HepG2 (cell line): ENCODE measurements at regions not wholly inside any gene's neighbourhood (a gene's known extent, or its start where the extent isn't known, plus 50 kb on each side); places are given as distances from the start of the nearest gene placed in this dataset.

ENCODE experiments used
- ATAC-seq: fragments of 200-7000 bp; cut with Tn5 transposase; 3 replicates; pipeline ENCODE4 v1.9.1; 2020; ENCODE audit warnings: mild to moderate bottlenecking, moderate library complexity
- BruUV-seq: library from RNA; stranded (reverse); fragments of 400-500 nt; replicated peaks from 2 replicates; lab custom pipeline; 2021; lab: Mats Ljungman, UMichigan
- CTCF ChIA-PET: fragments of 300-600 bp; formaldehyde crosslinking; extraction: SDS; loops from one replicate; lab custom pipeline; 2021; ENCODE audit warnings: low total read pairs, inconsistent platforms, low intra/inter-chr PET ratio; lab: Yijun Ruan, JAX
- POLR2A ChIA-PET: fragments of 350-600 bp; sonication (Branson Sonifier 250); formaldehyde crosslinking; loops from one replicate; lab custom pipeline; 2020; ENCODE audit warnings: antibody characterized with exemption, inconsistent platforms; lab: Yijun Ruan, JAX
- DNase-seq: peaks from one replicate; pipeline ENCODE4 v3.0.0-alpha.2; 2015; ENCODE audit warnings: low spot score
- FAIRE-seq: peaks from 3 replicates; lab custom pipeline; 2011; peaks lifted over from hg19 to GRCh38; lab: Jason Lieb, UNC
- H2AFZ ChIP-seq: one replicate; pipeline ENCODE4 v1.6.1; 2011; ENCODE audit warnings: low read length, inconsistent platforms
- H3K27ac ChIP-seq: fragments of 300-600 bp; 3 replicates; pipeline ENCODE4 v1.8.0; 2011; ENCODE audit warnings: mixed run types, mild to moderate bottlenecking, mixed read lengths, low read length, inconsistent platforms; ENCODE audit not compliant: insufficient read depth; ENCODE audit errors: extremely low read length
- H3K27me3 ChIP-seq, 2 experiments: fragments of 200-600 bp in 1 of 2; 2 replicates in 1 of 2; 3 replicates in 1 of 2; pipeline versions ENCODE4 v1.6.0 to v1.8.0; 2011; ENCODE audit warnings: low read length in 2 of 2, mild to moderate bottlenecking in 2 of 2, moderate library complexity in 2 of 2, inconsistent platforms in 1 of 2; ENCODE audit not compliant: insufficient read depth in 2 of 2, control insufficient read depth in 1 of 2
- H3K36me3 ChIP-seq, 2 experiments: fragments of 200-600 bp in 1 of 2; replicated peaks in 1 of 2; 2 replicates in 1 of 2; 3 replicates in 1 of 2; pipeline versions ENCODE4 v1.5.1 to v1.8.0; 2011; ENCODE audit warnings: low read length in 2 of 2, inconsistent platforms in 1 of 2; ENCODE audit not compliant: insufficient read depth in 2 of 2, control insufficient read depth in 1 of 2
- H3K4me1 ChIP-seq: 2 replicates; pipeline ENCODE4 v1.5.1; 2012; ENCODE audit warnings: low read length, inconsistent platforms; ENCODE audit not compliant: insufficient read depth
- H3K4me2 ChIP-seq: 2 replicates; pipeline ENCODE4 v1.6.0; 2011; ENCODE audit warnings: low read depth, low read length, inconsistent platforms
- H3K4me3 ChIP-seq, 3 experiments: fragments of 200-600 bp in 1 of 3; sonication (generic), shearing (Covaris generic) in 1 of 3; replicated peaks in 1 of 3; 2 replicates each; pipeline ENCODE4 v1.5.1; 2011 to 2016; ENCODE audit warnings: low read length in 3 of 3, inconsistent platforms in 2 of 3, low read depth in 2 of 3, mild to moderate bottlenecking in 2 of 3, control low read depth in 1 of 3, mixed read lengths in 1 of 3; ENCODE audit not compliant: insufficient read depth in 1 of 3
- H3K79me2 ChIP-seq: one replicate; pipeline ENCODE4 v1.6.1; 2011; ENCODE audit warnings: low read length, inconsistent platforms; ENCODE audit not compliant: insufficient read depth
- H3K9ac ChIP-seq: 2 replicates; pipeline ENCODE4 v1.6.0; 2011; ENCODE audit warnings: mild to moderate bottlenecking, low read depth, low read length, inconsistent platforms; ENCODE audit not compliant: insufficient read depth
- H3K9me3 ChIP-seq: 2 replicates; pipeline ENCODE4 v1.5.1; 2012; ENCODE audit warnings: mild to moderate bottlenecking, low read length
- H4K20me1 ChIP-seq: 2 replicates; pipeline ENCODE4 v1.6.0; 2011; ENCODE audit warnings: inconsistent platforms, mild to moderate bottlenecking, low read length, moderate library complexity; ENCODE audit not compliant: insufficient read depth
- ADNP ChIP-seq: sonication (generic); formaldehyde crosslinking; IDR thresholded peaks from 2 replicates; pipeline ENCODE4 v1.4.0; 2020; ENCODE audit warnings: missing genetic modification reagents
- ASH2L ChIP-seq: fragments of 300-600, 200-600 bp; sonication (generic); IDR thresholded peaks from 2 replicates; pipeline ENCODE4 v1.7.0; 2017; ENCODE audit warnings: low read depth, mild to moderate bottlenecking, moderate library complexity, mixed read lengths, low read length; ENCODE audit not compliant: insufficient read length
- ATRX ChIP-seq: sonication (generic); formaldehyde crosslinking; IDR thresholded peaks from 2 replicates; pipeline ENCODE4 v1.4.0; 2020; ENCODE audit warnings: missing genetic modification reagents, borderline replicate concordance
- CENPT ChIP-seq: sonication (generic); formaldehyde crosslinking; IDR thresholded peaks from 2 replicates; pipeline ENCODE4 v1.8.0; 2022; ENCODE audit warnings: low read depth, mild to moderate bottlenecking, moderate library complexity, missing genetic modification reagents
- GATA4 ChIP-seq: sonication (generic); IDR thresholded peaks from 2 replicates; pipeline ENCODE4 v1.6.1; 2016; ENCODE audit warnings: antibody characterized with exemption, low read depth, borderline replicate concordance
- HNF4G ChIP-seq, 2 experiments: sonication (generic) in 1 of 2; formaldehyde crosslinking in 1 of 2; IDR thresholded peaks; 2 replicates each; pipeline versions ENCODE4 v1.4.0 to v1.6.1; 2011 to 2020; ENCODE audit warnings: borderline replicate concordance in 2 of 2, low read depth in 2 of 2, mild to moderate bottlenecking in 2 of 2, low read length in 1 of 2, missing genetic modification reagents in 1 of 2, moderate library complexity in 1 of 2
- SMYD3 ChIP-seq: sonication (generic); formaldehyde crosslinking; IDR thresholded peaks from 2 replicates; pipeline ENCODE4 v1.8.1; 2023; ENCODE audit warnings: mild to moderate bottlenecking, missing genetic modification reagents
- SPEN ChIP-seq: sonication (generic); formaldehyde crosslinking; IDR thresholded peaks from 2 replicates; pipeline ENCODE4 v1.5.1; 2020; ENCODE audit warnings: low read depth, mild to moderate bottlenecking, missing genetic modification reagents
- SRSF1 ChIP-seq: fragments of 200-400 bp; formaldehyde crosslinking; optimal IDR thresholded peaks from 2 replicates; pipeline ENCODE3; 2017; ENCODE audit warnings: mild to moderate bottlenecking, low read depth, low read length, moderate library complexity
- ZBTB38 ChIP-seq: sonication (generic); formaldehyde crosslinking; IDR thresholded peaks from 2 replicates; pipeline ENCODE4 v1.5.1; 2020; ENCODE audit warnings: mild to moderate bottlenecking, missing genetic modification reagents
- WGBS: methylation state at CpG from one replicate; pipeline ENCODE4 v1.1.6; 2017; ENCODE audit warnings: low lambda C conversion rate; 5-methylcytosine and 5-hydroxymethylcytosine counted together
- in situ Hi-C: cut with HindIII; loops from 2 replicates; pipeline ENCODE4 v1.10.0; 2017; ENCODE audit warnings: low pct_unique_long_range_greater_than_20kb; ENCODE audit not compliant: extremely low pct_ligation_motif_present
- intact Hi-C: fragments of 100-400 bp; cut with micrococcal nuclease; formaldehyde crosslinking; loops from one replicate; pipeline ENCODE4 v1.10.0; 2022; ENCODE audit not compliant: unreplicated experiment
- TF ChIP-seq, protein P1 (sequence below): sonication (generic); formaldehyde crosslinking; IDR thresholded peaks from 2 replicates; pipeline ENCODE4 v1.4.0; 2020; ENCODE audit warnings: mild to moderate bottlenecking, missing genetic modification reagents
- TF ChIP-seq, protein P2 (sequence below): sonication (generic); formaldehyde crosslinking; IDR thresholded peaks from 2 replicates; pipeline ENCODE4 v1.5.0; 2020; ENCODE audit warnings: missing genetic modification reagents
- TF ChIP-seq, protein P3 (sequence below): sonication (generic); formaldehyde crosslinking; IDR thresholded peaks from 2 replicates; pipeline ENCODE4 v1.5.0; 2020; ENCODE audit warnings: missing genetic modification reagents
- TF ChIP-seq, protein P4 (sequence below): sonication (generic); formaldehyde crosslinking; IDR thresholded peaks from 2 replicates; pipeline ENCODE4 v1.4.0; 2020; ENCODE audit warnings: mild to moderate bottlenecking, missing genetic modification reagents

DNA sequence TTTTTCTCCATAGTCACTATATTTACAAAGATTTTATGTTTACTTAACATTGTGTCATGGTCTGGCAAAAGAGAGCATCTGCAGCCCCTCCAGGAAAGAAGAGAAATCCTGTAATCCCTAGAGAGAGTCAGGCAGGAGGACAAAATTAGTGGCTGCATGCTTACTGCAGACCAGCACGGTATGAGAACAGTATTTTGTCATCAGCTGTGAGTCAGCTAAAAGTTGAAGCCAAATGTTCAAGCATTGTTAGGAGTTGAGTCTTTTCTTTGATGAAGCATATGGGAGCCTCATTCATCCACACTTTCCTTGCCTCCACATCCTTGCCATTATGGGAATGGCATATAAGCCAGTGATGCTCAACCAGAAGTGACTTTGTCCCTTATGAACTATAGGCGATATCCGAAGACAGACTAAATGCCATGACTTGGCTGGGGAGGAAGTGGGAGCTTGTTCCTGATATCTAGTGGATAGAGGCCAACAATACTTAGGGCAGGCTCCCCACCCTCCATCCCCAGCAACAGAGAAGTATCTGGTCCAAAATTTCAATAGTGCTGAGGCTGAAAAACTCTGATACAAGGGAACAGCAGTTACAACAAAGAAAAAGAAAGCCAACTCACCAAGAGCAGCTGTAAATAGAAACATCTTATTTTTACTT lies 112.0 kb upstream of the OR5AK2 start:
- no peaks in the 10 kb centered on the region for H3K4me1 ChIP-seq
- DNase-seq (no peak), FAIRE-seq (no peak), ATAC-seq (no peak)
- in situ Hi-C loops: no loop called here
- no peak overlapping the region for H3K9ac ChIP-seq
- no peaks in the 10 kb centered on the region for H3K79me2 ChIP-seq
- ChIA-PET POLR2A (no interaction called here), CTCF (no interaction called here)
- intact Hi-C loops: no loop called here
- H3K4me3 ChIP-seq: no peak overlapping the region
- no peak overlapping the region for H2AFZ ChIP-seq
- H3K9me3 ChIP-seq: no peaks in the 10 kb centered on the region
- no peaks in the 10 kb centered on the region for H3K36me3 ChIP-seq
- H3K4me2 ChIP-seq: no peak overlapping the region
- TF ChIP-seq SMYD3 (CRISPR knock-in tag): no peak
- BruUV-seq: no TSS peak
- no peaks in the 10 kb centered on the region; a peak in 1 of 5 replicates for H3K27me3 ChIP-seq
- 33% methylated on average over 3 of the region's 3 CpGs for WGBS
- H3K27ac ChIP-seq: no peak overlapping the region
- no peaks in the 10 kb centered on the region for H4K20me1 ChIP-seq

DNA sequence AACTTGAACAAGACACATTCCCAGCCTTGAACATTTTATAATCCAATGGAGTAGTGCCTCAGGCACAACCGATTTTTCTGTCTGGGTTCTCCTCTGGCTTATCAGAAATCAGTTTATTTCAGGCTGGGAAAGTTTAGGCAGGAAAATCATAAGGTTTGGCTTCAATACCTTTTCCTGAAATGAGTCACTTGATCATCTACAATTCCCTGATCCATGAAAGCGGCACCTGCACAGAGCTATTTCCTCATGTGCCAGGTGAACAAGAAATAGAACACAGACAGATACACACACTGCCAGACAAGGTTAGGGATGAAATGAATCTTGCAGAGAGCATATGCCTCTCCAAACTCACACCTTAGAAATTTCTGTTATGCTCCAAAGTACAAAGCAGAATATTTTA lies 106.7 kb upstream of the OR9G4 start:
- CTCF ChIA-PET: no interaction called here
- H3K27me3 ChIP-seq: no peaks in the 10 kb centered on the region
- POLR2A ChIA-PET: no interaction called here
- TF ChIP-seq, protein P1, sequence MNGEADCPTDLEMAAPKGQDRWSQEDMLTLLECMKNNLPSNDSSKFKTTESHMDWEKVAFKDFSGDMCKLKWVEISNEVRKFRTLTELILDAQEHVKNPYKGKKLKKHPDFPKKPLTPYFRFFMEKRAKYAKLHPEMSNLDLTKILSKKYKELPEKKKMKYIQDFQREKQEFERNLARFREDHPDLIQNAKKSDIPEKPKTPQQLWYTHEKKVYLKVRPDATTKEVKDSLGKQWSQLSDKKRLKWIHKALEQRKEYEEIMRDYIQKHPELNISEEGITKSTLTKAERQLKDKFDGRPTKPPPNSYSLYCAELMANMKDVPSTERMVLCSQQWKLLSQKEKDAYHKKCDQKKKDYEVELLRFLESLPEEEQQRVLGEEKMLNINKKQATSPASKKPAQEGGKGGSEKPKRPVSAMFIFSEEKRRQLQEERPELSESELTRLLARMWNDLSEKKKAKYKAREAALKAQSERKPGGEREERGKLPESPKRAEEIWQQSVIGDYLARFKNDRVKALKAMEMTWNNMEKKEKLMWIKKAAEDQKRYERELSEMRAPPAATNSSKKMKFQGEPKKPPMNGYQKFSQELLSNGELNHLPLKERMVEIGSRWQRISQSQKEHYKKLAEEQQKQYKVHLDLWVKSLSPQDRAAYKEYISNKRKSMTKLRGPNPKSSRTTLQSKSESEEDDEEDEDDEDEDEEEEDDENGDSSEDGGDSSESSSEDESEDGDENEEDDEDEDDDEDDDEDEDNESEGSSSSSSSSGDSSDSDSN (CRISPR knock-in tag): no peak
- TF ChIP-seq ADNP (CRISPR knock-in tag) (no peak), SRSF1 (no peak), SPEN (CRISPR knock-in tag) (no peak), GATA4 (no peak), ZBTB38 (CRISPR knock-in tag) (no peak), CENPT (CRISPR knock-in tag) (no peak), ASH2L (no peak), ATRX (CRISPR knock-in tag) (no peak), HNF4G (IDR thresholded peaks at IDR 0.05; ENCODE audit: borderline replicate concordance, low read depth, low read length) (no peak), HNF4G (CRISPR knock-in tag; IDR thresholded peaks at IDR 0.05; ENCODE audit: borderline replicate concordance, low read depth) (no peak)
- TF ChIP-seq, protein P2, sequence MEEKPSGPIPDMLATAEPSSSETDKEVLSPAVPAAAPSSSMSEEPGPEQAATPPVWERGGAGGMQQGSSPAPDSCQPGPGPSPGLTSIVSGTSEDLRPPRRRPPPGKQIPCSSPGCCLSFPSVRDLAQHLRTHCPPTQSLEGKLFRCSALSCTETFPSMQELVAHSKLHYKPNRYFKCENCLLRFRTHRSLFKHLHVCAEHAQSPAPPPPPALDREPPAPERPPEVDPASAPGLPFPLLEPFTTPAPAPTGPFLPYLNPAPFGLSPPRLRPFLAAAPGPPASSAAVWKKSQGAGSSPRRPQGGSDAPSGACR (CRISPR knock-in tag): no peak
- TF ChIP-seq, protein P3, sequence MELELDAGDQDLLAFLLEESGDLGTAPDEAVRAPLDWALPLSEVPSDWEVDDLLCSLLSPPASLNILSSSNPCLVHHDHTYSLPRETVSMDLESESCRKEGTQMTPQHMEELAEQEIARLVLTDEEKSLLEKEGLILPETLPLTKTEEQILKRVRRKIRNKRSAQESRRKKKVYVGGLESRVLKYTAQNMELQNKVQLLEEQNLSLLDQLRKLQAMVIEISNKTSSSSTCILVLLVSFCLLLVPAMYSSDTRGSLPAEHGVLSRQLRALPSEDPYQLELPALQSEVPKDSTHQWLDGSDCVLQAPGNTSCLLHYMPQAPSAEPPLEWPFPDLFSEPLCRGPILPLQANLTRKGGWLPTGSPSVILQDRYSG (CRISPR knock-in tag): no peak
- TF ChIP-seq, protein P4, sequence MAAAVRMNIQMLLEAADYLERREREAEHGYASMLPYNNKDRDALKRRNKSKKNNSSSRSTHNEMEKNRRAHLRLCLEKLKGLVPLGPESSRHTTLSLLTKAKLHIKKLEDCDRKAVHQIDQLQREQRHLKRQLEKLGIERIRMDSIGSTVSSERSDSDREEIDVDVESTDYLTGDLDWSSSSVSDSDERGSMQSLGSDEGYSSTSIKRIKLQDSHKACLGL (CRISPR knock-in tag): no peak

More for the DNA sequence above, 106.7 kb upstream of the OR9G4 start:
- no peak overlapping the region for H3K27ac ChIP-seq
- intact Hi-C loops: no loop called here
- ATAC-seq (no peak), FAIRE-seq (no peak), DNase-seq (no peak)
- H3K79me2 ChIP-seq: no peaks in the 10 kb centered on the region
- no TSS peak for BruUV-seq
- no peak overlapping the region for H3K4me2 ChIP-seq
- no peak overlapping the region for H3K4me3 ChIP-seq
- in situ Hi-C loops: no loop called here
- WGBS: 4% methylated on average over 2 of the region's 2 CpGs
- no peaks in the 10 kb centered on the region for H3K4me1 ChIP-seq
- no peaks in the 10 kb centered on the region for H3K36me3 ChIP-seq
- H2AFZ ChIP-seq: no peak overlapping the region
- H3K9me3 ChIP-seq: no peaks in the 10 kb centered on the region
- H4K20me1 ChIP-seq: no peaks in the 10 kb centered on the region
- no peak overlapping the region for H3K9ac ChIP-seq
